ENCODE measurements at regions not wholly inside any gene's neighbourhood (a gene's known extent, or its start where the extent isn't known, plus 50 kb on each side); places are given as distances from the start of the nearest gene placed in this dataset.

DNA sequence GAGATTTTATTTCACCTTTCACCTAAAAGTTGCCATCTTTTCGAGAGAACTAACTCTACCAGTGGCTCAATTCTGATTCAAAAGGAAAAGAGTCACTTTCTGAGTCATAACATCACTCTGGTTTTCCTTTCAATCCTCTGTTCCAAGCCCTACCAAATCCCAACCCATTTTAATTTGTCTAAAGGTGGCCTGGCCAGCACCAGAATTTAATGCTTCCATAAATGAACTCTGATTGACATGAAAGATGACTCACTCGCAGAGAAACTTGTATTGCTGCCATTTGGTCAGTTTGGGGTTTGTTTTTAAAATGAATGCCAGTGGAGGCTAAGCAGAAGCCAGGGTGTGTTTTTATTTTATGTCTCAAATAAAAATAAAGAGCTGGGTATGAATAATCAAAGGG is 117.4 kb upstream of the SOX5 start:
- no peak overlapping the region for H2AFZ ChIP-seq (ENCODE audit: low read depth, low read length)
- DNase-seq (ENCODE audit: low read depth, low spot score) (peak; percentile 66), FAIRE-seq (peak; percentile 67)
- CTCF ChIA-PET: interaction anchor here (3.3 kb wide), 1 partner anchor 14 kb away, joined by 10 read pairs; no protein-coding TSS in a partner anchor
- H3K27me3 ChIP-seq (ENCODE audit: control insufficient read depth in 2 of 2, insufficient read depth in 2 of 2, low read length in 2 of 2): no peaks in the 10 kb centered on the region
- H3K79me2 ChIP-seq (ENCODE audit: control insufficient read depth, insufficient read depth, low read length): no peaks in the 10 kb centered on the region
- intact Hi-C loops (cut with micrococcal nuclease) (no loop called here), dilution Hi-C loops (cut with MboI; ENCODE audit: extremely low pct_ligation_motif_present, low sequenced_read_pairs) (no loop called here)
- H3K27ac ChIP-seq (ENCODE audit: insufficient read depth, low read depth, low read length): no peak overlapping the region
- no peaks in the 10 kb centered on the region for H3K9me1 ChIP-seq (replicated peaks; ENCODE audit: control insufficient read depth, extremely low read depth, insufficient read depth, low read length)
- POLR2A ChIA-PET: no interaction called here
- BruUV-seq (replicated peaks): no TSS peak
- no peaks in the 10 kb centered on the region for H3K9me3 ChIP-seq (replicated peaks; ENCODE audit: control insufficient read depth, insufficient read depth, low read length)
- H3K9ac ChIP-seq (replicated peaks; ENCODE audit: extremely low read depth, insufficient read depth, low read length): no peak overlapping the region
- H4K20me1 ChIP-seq (replicated peaks; ENCODE audit: control insufficient read depth, extremely low read depth, insufficient read depth, low read length): no peaks in the 10 kb centered on the region
- TF ChIP-seq GATA2 (IDR thresholded peaks at IDR 0.05; ENCODE audit: insufficient read depth, insufficient read length, low read depth, low read length) (no peak), JUN (IDR thresholded peaks at IDR 0.05; ENCODE audit: borderline replicate concordance, insufficient read depth, insufficient read length, low read depth) (peak; percentile 23), FOS (IDR thresholded peaks at IDR 0.05; ENCODE audit: borderline replicate concordance, insufficient read depth, low read length) (peak; percentile 58), POLR2A (IDR thresholded peaks at IDR 0.05; ENCODE audit: low read depth, low read length) (no peak), POLR2AphosphoS5 (IDR thresholded peaks at IDR 0.05; ENCODE audit: insufficient read depth, low read depth, low read length) (no peak), EZH2 (IDR thresholded peaks at IDR 0.05; ENCODE audit: borderline replicate concordance, low read depth, low read length, severe bottlenecking) (no peak), MYC (IDR thresholded peaks at IDR 0.05; ENCODE audit: low read depth, low read length) (no peak)
- TF ChIP-seq, protein P1, sequence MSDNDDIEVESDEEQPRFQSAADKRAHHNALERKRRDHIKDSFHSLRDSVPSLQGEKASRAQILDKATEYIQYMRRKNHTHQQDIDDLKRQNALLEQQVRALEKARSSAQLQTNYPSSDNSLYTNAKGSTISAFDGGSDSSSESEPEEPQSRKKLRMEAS (IDR thresholded peaks at IDR 0.05; ENCODE audit: insufficient read depth, insufficient read length): no peak
- no peaks in the 10 kb centered on the region for H3K36me3 ChIP-seq (ENCODE audit: control insufficient read depth in 2 of 2, extremely low read depth in 1 of 2, insufficient read depth in 2 of 2, low read length in 2 of 2)
- peaks cover 7% of the 10 kb centered on the region for H3K4me1 ChIP-seq (ENCODE audit: control insufficient read depth, extremely low read depth, insufficient read depth, low read length)
- no peak overlapping the region for H3K4me2 ChIP-seq (ENCODE audit: insufficient read depth, low read length)
- H3K4me3 ChIP-seq (replicated peaks in 1 of 3; ENCODE audit: insufficient read depth in 1 of 3, low read depth in 1 of 3, low read length in 3 of 3): no peak overlapping the region

DNA sequence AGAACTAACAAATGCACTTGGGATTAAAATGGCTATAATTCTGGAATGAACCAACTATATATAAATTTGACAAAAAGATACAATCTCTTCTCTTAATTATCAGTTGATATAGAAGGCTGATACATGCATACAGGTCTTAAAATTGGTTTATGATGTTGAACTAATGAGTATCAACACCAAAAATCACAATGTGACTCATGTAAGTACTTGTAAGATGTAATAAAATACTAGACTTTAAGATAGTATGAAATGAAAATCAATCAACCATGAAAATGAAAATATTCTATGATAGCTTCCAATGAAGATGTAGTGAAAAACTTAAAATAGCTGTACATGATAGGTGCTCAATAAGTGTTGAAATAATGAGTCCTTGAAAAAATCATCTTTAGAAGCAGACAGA is 116.6 kb upstream of the SOX5 start:
- Histone ChIP-seq H4K20me1 (replicated peaks; ENCODE audit: control insufficient read depth, extremely low read depth, insufficient read depth, low read length) (no peaks in the 10 kb centered on the region), H3K4me3 (replicated peaks in 1 of 3; ENCODE audit: insufficient read depth in 1 of 3, low read depth in 1 of 3, low read length in 3 of 3) (no peak overlapping the region), H3K4me2 (ENCODE audit: insufficient read depth, low read length) (no peak overlapping the region), H3K79me2 (ENCODE audit: control insufficient read depth, insufficient read depth, low read length) (no peaks in the 10 kb centered on the region), H3K9ac (replicated peaks; ENCODE audit: extremely low read depth, insufficient read depth, low read length) (no peak overlapping the region), H3K4me1 (ENCODE audit: control insufficient read depth, extremely low read depth, insufficient read depth, low read length) (peaks cover 7% of the 10 kb centered on the region), H3K27ac (ENCODE audit: insufficient read depth, low read depth, low read length) (no peak overlapping the region), H3K27me3 (ENCODE audit: control insufficient read depth in 2 of 2, insufficient read depth in 2 of 2, low read length in 2 of 2) (no peaks in the 10 kb centered on the region), H3K36me3 (ENCODE audit: control insufficient read depth in 2 of 2, extremely low read depth in 1 of 2, insufficient read depth in 2 of 2, low read length in 2 of 2) (no peaks in the 10 kb centered on the region), H3K9me3 (replicated peaks; ENCODE audit: control insufficient read depth, insufficient read depth, low read length) (no peaks in the 10 kb centered on the region), H3K9me1 (replicated peaks; ENCODE audit: control insufficient read depth, extremely low read depth, insufficient read depth, low read length) (no peaks in the 10 kb centered on the region), H2AFZ (ENCODE audit: low read depth, low read length) (no peak overlapping the region)
- dilution Hi-C loops (cut with MboI; ENCODE audit: extremely low pct_ligation_motif_present, low sequenced_read_pairs): no loop called here
- ChIA-PET CTCF (no interaction called here), POLR2A (no interaction called here)
- DNase-seq (ENCODE audit: low read depth, low spot score) (no peak), FAIRE-seq (no peak)
- intact Hi-C loops (cut with micrococcal nuclease): no loop called here
- BruUV-seq (replicated peaks): no TSS peak
- TF ChIP-seq JUN (IDR thresholded peaks at IDR 0.05; ENCODE audit: borderline replicate concordance, insufficient read depth, insufficient read length, low read depth): no peak
